ENCODE measurements at regions not wholly inside any gene's neighbourhood (a gene's known extent, or its start where the extent isn't known, plus 50 kb on each side); places are given as distances from the start of the nearest gene placed in this dataset.

- Histone ChIP-seq H3K27ac (no peak overlapping the region), H3K9me3 (no peaks in the 10 kb centered on the region), H3K36me3 (no peaks in the 10 kb centered on the region), H3K4me3 (no peak overlapping the region), H3K4me1 (no peaks in the 10 kb centered on the region), H3K27me3 (no peaks in the 10 kb centered on the region)
- intact Hi-C loops (cut with DNase I): no loop called here
- DNase-seq (ENCODE audit: low spot score in 2 of 2): no peak
- TF ChIP-seq CTCF (IDR thresholded peaks at IDR 0.05): no peak
Observed at GRCh38 chr11:92866679-92867282, 102.7 kb upstream of the MTNR1B start.

GRCh38 chr11:92867913-92868619, 101.4 kb upstream of the MTNR1B start:
- no peak overlapping the region for H3K4me3 ChIP-seq
- TF ChIP-seq CTCF (IDR thresholded peaks at IDR 0.05): no peak
- H3K4me1 ChIP-seq: no peaks in the 10 kb centered on the region
- intact Hi-C loops (cut with DNase I): no loop called here
- H3K27ac ChIP-seq: no peak overlapping the region
- no peaks in the 10 kb centered on the region for H3K27me3 ChIP-seq
- DNase-seq (ENCODE audit: low spot score in 2 of 2): no peak
- no peaks in the 10 kb centered on the region for H3K9me3 ChIP-seq
- H3K36me3 ChIP-seq: no peaks in the 10 kb centered on the region

- no peak overlapping the region for H3K4me3 ChIP-seq
- no peak for TF ChIP-seq CTCF (IDR thresholded peaks at IDR 0.05)
- H3K4me1 ChIP-seq: no peaks in the 10 kb centered on the region
- H3K36me3 ChIP-seq: no peaks in the 10 kb centered on the region
- intact Hi-C loops (cut with DNase I): no loop called here
- H3K27ac ChIP-seq: no peak overlapping the region
- DNase-seq (ENCODE audit: low spot score in 2 of 2): no peak
- H3K9me3 ChIP-seq: no peaks in the 10 kb centered on the region
- H3K27me3 ChIP-seq: no peaks in the 10 kb centered on the region
Observed at GRCh38 chr11:92869716-92870115, 99.7 kb upstream of the MTNR1B start.

GRCh38 chr11:92870196-92870832, 99.1 kb upstream of the MTNR1B start:
- Histone ChIP-seq H3K27me3 (no peaks in the 10 kb centered on the region), H3K9me3 (no peaks in the 10 kb centered on the region), H3K27ac (no peak overlapping the region), H3K4me1 (no peaks in the 10 kb centered on the region), H3K36me3 (no peaks in the 10 kb centered on the region), H3K4me3 (no peak overlapping the region)
- DNase-seq (ENCODE audit: low spot score in 2 of 2): no peak
- intact Hi-C loops (cut with DNase I): no loop called here
- TF ChIP-seq CTCF (IDR thresholded peaks at IDR 0.05): no peak

- no peak overlapping the region for H3K4me3 ChIP-seq
- intact Hi-C loops (cut with DNase I): no loop called here
- no peak for DNase-seq (ENCODE audit: low spot score in 2 of 2)
- no peaks in the 10 kb centered on the region for H3K36me3 ChIP-seq
- H3K4me1 ChIP-seq: no peaks in the 10 kb centered on the region
- H3K27ac ChIP-seq: no peak overlapping the region
- no peaks in the 10 kb centered on the region for H3K27me3 ChIP-seq
- H3K9me3 ChIP-seq: no peaks in the 10 kb centered on the region
- TF ChIP-seq CTCF (IDR thresholded peaks at IDR 0.05): no peak
Observed at GRCh38 chr11:92873551-92873950, 95.9 kb upstream of the MTNR1B start.

Measured in ascending aorta (tissue), 2 donors.